ENCODE measurements at regions not wholly inside any gene's neighbourhood (a gene's known extent, or its start where the extent isn't known, plus 50 kb on each side); places are given as distances from the start of the nearest gene placed in this dataset.

- TF ChIP-seq CTCF (IDR thresholded peaks at IDR 0.05; ENCODE audit: low read depth, low read length) (no peak), EZH2phosphoT487 (IDR thresholded peaks at IDR 0.05; ENCODE audit: low read depth) (no peak)
Measured at GRCh38 chr11:40029391-40029790, 1430.1 kb downstream of the LRRC4C start.
